ENCODE measurements at regions not wholly inside any gene's neighbourhood (a gene's known extent, or its start where the extent isn't known, plus 50 kb on each side); places are given as distances from the start of the nearest gene placed in this dataset.

- TF ChIP-seq POLR2AphosphoS5 (IDR thresholded peaks at IDR 0.05; ENCODE audit: low read depth, low read length): no peak
- no peak for TF ChIP-seq POLR2A (IDR thresholded peaks at IDR 0.05; ENCODE audit: low read depth, low read length)
- no peak for TF ChIP-seq PAX5 (IDR thresholded peaks at IDR 0.05; ENCODE audit: insufficient read depth, low read length, severe bottlenecking)
Measured at GRCh38 chr15:62338497-62338896, 173.4 kb upstream of the C2CD4B start.
